ENCODE measurements at regions not wholly inside any gene's neighbourhood (a gene's known extent, or its start where the extent isn't known, plus 50 kb on each side); places are given as distances from the start of the nearest gene placed in this dataset.

GRCh38 chr4:181013162-181013561, 1230.0 kb upstream of the TENM3 start:
- no peaks in the 10 kb centered on the region for H3K4me1 ChIP-seq (ENCODE audit: insufficient read depth, low read length)
- H3K4me3 ChIP-seq (ENCODE audit: low read depth in 1 of 2, low read length in 2 of 2): no peak overlapping the region
- H3K79me2 ChIP-seq (ENCODE audit: insufficient read depth, low read length): no peaks in the 10 kb centered on the region
- no peak overlapping the region for H3K27ac ChIP-seq (ENCODE audit: low read length)
- DNase-seq (no peak), ATAC-seq (ENCODE audit: insufficient read depth, low read depth) (no peak)
- H3K4me2 ChIP-seq (ENCODE audit: insufficient read depth, low read length): no peak overlapping the region
- no peaks in the 10 kb centered on the region for H3K36me3 ChIP-seq (ENCODE audit: insufficient read depth, low read length)
- no peaks in the 10 kb centered on the region for H3K27me3 ChIP-seq (ENCODE audit: insufficient read depth, low read length, poor library complexity)
- TF ChIP-seq CTCF (IDR thresholded peaks at IDR 0.05; ENCODE audit: borderline replicate concordance, extremely low read depth, low read length, poor library complexity, severe bottlenecking): no peak
- H4K20me1 ChIP-seq (ENCODE audit: insufficient read depth, low read length): no peaks in the 10 kb centered on the region
- H3K9me3 ChIP-seq (ENCODE audit: insufficient read depth, low read length, severe bottlenecking): no peaks in the 10 kb centered on the region
- H2AFZ ChIP-seq (ENCODE audit: low read depth, low read length): no peak overlapping the region
- no peak overlapping the region for H3K9ac ChIP-seq (ENCODE audit: low read depth, low read length)

- H3K9me3 ChIP-seq (ENCODE audit: insufficient read depth, low read length, severe bottlenecking): no peaks in the 10 kb centered on the region
- no peaks in the 10 kb centered on the region for H3K27me3 ChIP-seq (ENCODE audit: insufficient read depth, low read length, poor library complexity)
- no peaks in the 10 kb centered on the region for H3K4me1 ChIP-seq (ENCODE audit: insufficient read depth, low read length)
- H3K4me3 ChIP-seq (ENCODE audit: low read depth in 1 of 2, low read length in 2 of 2): no peak overlapping the region
- no peak for TF ChIP-seq CTCF (IDR thresholded peaks at IDR 0.05; ENCODE audit: borderline replicate concordance, extremely low read depth, low read length, poor library complexity, severe bottlenecking)
- TF ChIP-seq EZH2 (IDR thresholded peaks at IDR 0.05; ENCODE audit: borderline replicate concordance, low read depth, low read length, severe bottlenecking): no peak
- DNase-seq (no peak), ATAC-seq (ENCODE audit: insufficient read depth, low read depth) (no peak)
- H3K4me2 ChIP-seq (ENCODE audit: insufficient read depth, low read length): no peak overlapping the region
- no peak overlapping the region for H2AFZ ChIP-seq (ENCODE audit: low read depth, low read length)
- no peaks in the 10 kb centered on the region for H3K36me3 ChIP-seq (ENCODE audit: insufficient read depth, low read length)
- no peaks in the 10 kb centered on the region for H3K79me2 ChIP-seq (ENCODE audit: insufficient read depth, low read length)
- no peak overlapping the region for H3K27ac ChIP-seq (ENCODE audit: low read length)
- no peak overlapping the region for H3K9ac ChIP-seq (ENCODE audit: low read depth, low read length)
- H4K20me1 ChIP-seq (ENCODE audit: insufficient read depth, low read length): no peaks in the 10 kb centered on the region
These were observed 1226.2 kb upstream of the TENM3 start for GRCh38 chr4:181017038-181017437.

- Histone ChIP-seq H3K4me3 (ENCODE audit: low read depth in 1 of 2, low read length in 2 of 2) (no peak overlapping the region), H3K27me3 (ENCODE audit: insufficient read depth, low read length, poor library complexity) (no peaks in the 10 kb centered on the region), H3K4me1 (ENCODE audit: insufficient read depth, low read length) (no peaks in the 10 kb centered on the region), H3K79me2 (ENCODE audit: insufficient read depth, low read length) (no peaks in the 10 kb centered on the region), H3K4me2 (ENCODE audit: insufficient read depth, low read length) (no peak overlapping the region), H2AFZ (ENCODE audit: low read depth, low read length) (no peak overlapping the region), H3K27ac (ENCODE audit: low read length) (no peak overlapping the region), H3K9ac (ENCODE audit: low read depth, low read length) (no peak overlapping the region), H3K36me3 (ENCODE audit: insufficient read depth, low read length) (no peaks in the 10 kb centered on the region), H3K9me3 (ENCODE audit: insufficient read depth, low read length, severe bottlenecking) (no peaks in the 10 kb centered on the region), H4K20me1 (ENCODE audit: insufficient read depth, low read length) (no peaks in the 10 kb centered on the region)
- ATAC-seq (ENCODE audit: insufficient read depth, low read depth): no peak
- no peak for DNase-seq
- TF ChIP-seq EZH2 (IDR thresholded peaks at IDR 0.05; ENCODE audit: borderline replicate concordance, low read depth, low read length, severe bottlenecking) (no peak), CTCF (IDR thresholded peaks at IDR 0.05; ENCODE audit: borderline replicate concordance, extremely low read depth, low read length, poor library complexity, severe bottlenecking) (no peak)
These were observed 1224.7 kb upstream of the TENM3 start for GRCh38 chr4:181018472-181018871.

GRCh38 chr4:181018913-181019312, 1224.3 kb upstream of the TENM3 start:
- no peak for TF ChIP-seq CTCF (IDR thresholded peaks at IDR 0.05; ENCODE audit: borderline replicate concordance, extremely low read depth, low read length, poor library complexity, severe bottlenecking)
- no peak for TF ChIP-seq EZH2 (IDR thresholded peaks at IDR 0.05; ENCODE audit: borderline replicate concordance, low read depth, low read length, severe bottlenecking)
- H4K20me1 ChIP-seq (ENCODE audit: insufficient read depth, low read length): no peaks in the 10 kb centered on the region
- no peaks in the 10 kb centered on the region for H3K36me3 ChIP-seq (ENCODE audit: insufficient read depth, low read length)
- H3K9me3 ChIP-seq (ENCODE audit: insufficient read depth, low read length, severe bottlenecking): no peaks in the 10 kb centered on the region
- H3K4me2 ChIP-seq (ENCODE audit: insufficient read depth, low read length): no peak overlapping the region
- H3K4me3 ChIP-seq (ENCODE audit: low read depth in 1 of 2, low read length in 2 of 2): no peak overlapping the region
- ATAC-seq (ENCODE audit: insufficient read depth, low read depth) (no peak), DNase-seq (no peak)
- H3K4me1 ChIP-seq (ENCODE audit: insufficient read depth, low read length): no peaks in the 10 kb centered on the region
- H3K27me3 ChIP-seq (ENCODE audit: insufficient read depth, low read length, poor library complexity): no peaks in the 10 kb centered on the region
- H3K79me2 ChIP-seq (ENCODE audit: insufficient read depth, low read length): no peaks in the 10 kb centered on the region
- H3K9ac ChIP-seq (ENCODE audit: low read depth, low read length): no peak overlapping the region
- H3K27ac ChIP-seq (ENCODE audit: low read length): no peak overlapping the region
- H2AFZ ChIP-seq (ENCODE audit: low read depth, low read length): no peak overlapping the region
